ENCODE measurements at regions not wholly inside any gene's neighbourhood (a gene's known extent, or its start where the extent isn't known, plus 50 kb on each side); places are given as distances from the start of the nearest gene placed in this dataset.

GRCh38 chr10:111523016-111523415 is 446.2 kb downstream of the ADRA2A start:
- H3K36me3 ChIP-seq, result no peaks in the 10 kb centered on the region
- H3K4me3 ChIP-seq, result no peak overlapping the region
- H3K9me3 ChIP-seq, result no peaks in the 10 kb centered on the region
- no peak for TF ChIP-seq POLR2AphosphoS5 (IDR thresholded peaks at IDR 0.05)
- no peak for TF ChIP-seq EP300 (IDR thresholded peaks at IDR 0.05)
- TF ChIP-seq POLR2A (IDR thresholded peaks at IDR 0.05), result no peak
- no peak for TF ChIP-seq CTCF (IDR thresholded peaks at IDR 0.05)
- no peak for DNase-seq (ENCODE audit: low spot score in 2 of 2)
- H3K27ac ChIP-seq, result no peak overlapping the region
- H3K4me1 ChIP-seq, result no peaks in the 10 kb centered on the region
- 96% methylated on average over 2 of the region's 2 CpGs for WGBS
- H3K27me3 ChIP-seq, result no peaks in the 10 kb centered on the region

GRCh38 chr10:111524134-111524533 is 447.3 kb downstream of the ADRA2A start:
- Histone ChIP-seq H3K27ac (no peak overlapping the region), H3K27me3 (no peaks in the 10 kb centered on the region), H3K36me3 (no peaks in the 10 kb centered on the region), H3K4me3 (no peak overlapping the region), H3K9me3 (no peaks in the 10 kb centered on the region), H3K4me1 (no peaks in the 10 kb centered on the region)
- DNase-seq (ENCODE audit: low spot score in 2 of 2), result no peak
- TF ChIP-seq POLR2A (IDR thresholded peaks at IDR 0.05) (no peak), POLR2AphosphoS5 (IDR thresholded peaks at IDR 0.05) (no peak), EP300 (IDR thresholded peaks at IDR 0.05) (no peak), CTCF (IDR thresholded peaks at IDR 0.05) (no peak)
- WGBS, result 82% methylated on average over 3 of the region's 3 CpGs

- no peak for DNase-seq (ENCODE audit: low spot score in 2 of 2)
- no peak for TF ChIP-seq POLR2AphosphoS5 (IDR thresholded peaks at IDR 0.05)
- Histone ChIP-seq H3K4me1 (no peaks in the 10 kb centered on the region), H3K36me3 (no peaks in the 10 kb centered on the region), H3K27me3 (no peaks in the 10 kb centered on the region), H3K9me3 (no peaks in the 10 kb centered on the region), H3K4me3 (no peak overlapping the region), H3K27ac (no peak overlapping the region)
Observed at GRCh38 chr10:111525696-111526095, 448.9 kb downstream of the ADRA2A start.

GRCh38 chr10:111531690-111532089 is 454.9 kb downstream of the ADRA2A start:
- H3K9me3 ChIP-seq, result no peaks in the 10 kb centered on the region
- DNase-seq (ENCODE audit: low spot score in 2 of 2), result no peak
- H3K36me3 ChIP-seq, result no peaks in the 10 kb centered on the region
- H3K4me1 ChIP-seq, result no peaks in the 10 kb centered on the region
- no peaks in the 10 kb centered on the region for H3K27me3 ChIP-seq
- H3K4me3 ChIP-seq, result no peak overlapping the region
- 69% methylated on average over 2 of the region's 2 CpGs for WGBS
- no peak overlapping the region for H3K27ac ChIP-seq
- TF ChIP-seq POLR2AphosphoS5 (IDR thresholded peaks at IDR 0.05) (no peak), EP300 (IDR thresholded peaks at IDR 0.05) (no peak), CTCF (IDR thresholded peaks at IDR 0.05) (no peak), POLR2A (IDR thresholded peaks at IDR 0.05) (no peak)

DNA sequence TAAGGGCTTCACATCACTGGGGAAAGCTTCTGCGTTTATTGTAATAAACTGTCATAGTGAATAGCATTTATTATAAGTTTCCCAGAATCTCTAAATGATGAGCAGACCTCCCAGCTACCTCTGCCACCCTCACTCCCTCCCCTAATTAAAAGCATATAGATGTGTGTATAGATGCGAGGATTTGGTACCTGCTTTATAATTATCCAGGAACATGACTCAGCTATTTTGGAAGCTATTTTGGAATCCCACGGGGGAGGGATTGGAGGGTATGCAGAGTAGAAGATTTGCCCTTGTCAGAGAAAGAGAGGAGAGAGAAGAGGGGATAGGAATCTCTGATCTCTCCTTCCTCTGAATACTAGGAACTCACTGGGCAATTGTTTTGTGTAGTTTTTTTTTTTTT is 455.3 kb downstream of the ADRA2A start:
- no peaks in the 10 kb centered on the region for H3K27me3 ChIP-seq

GRCh38 chr10:111539246-111539645 is 462.4 kb downstream of the ADRA2A start:
- no peaks in the 10 kb centered on the region for H3K27me3 ChIP-seq
- H3K36me3 ChIP-seq, result no peaks in the 10 kb centered on the region
- 86% methylated on average over 2 of the region's 2 CpGs for WGBS
- no peak overlapping the region for H3K27ac ChIP-seq
- H3K4me1 ChIP-seq, result no peaks in the 10 kb centered on the region
- no peaks in the 10 kb centered on the region for H3K9me3 ChIP-seq
- DNase-seq (ENCODE audit: low spot score in 2 of 2), result no peak
- no peak overlapping the region for H3K4me3 ChIP-seq
- no peak for TF ChIP-seq POLR2AphosphoS5 (IDR thresholded peaks at IDR 0.05)
- no peak for TF ChIP-seq POLR2A (IDR thresholded peaks at IDR 0.05)
- no peak for TF ChIP-seq EP300 (IDR thresholded peaks at IDR 0.05)
- no peak for TF ChIP-seq CTCF (IDR thresholded peaks at IDR 0.05)

More for the DNA sequence above, 455.3 kb downstream of the ADRA2A start:
- no peak for TF ChIP-seq POLR2AphosphoS5 (IDR thresholded peaks at IDR 0.05)
- no peak for TF ChIP-seq POLR2A (IDR thresholded peaks at IDR 0.05)
- Histone ChIP-seq H3K27ac (no peak overlapping the region), H3K9me3 (no peaks in the 10 kb centered on the region), H3K4me1 (no peaks in the 10 kb centered on the region), H3K4me3 (no peak overlapping the region), H3K36me3 (no peaks in the 10 kb centered on the region)
- DNase-seq (ENCODE audit: low spot score in 2 of 2), result no peak
- 72% methylated on average over 3 of the region's 3 CpGs for WGBS
